ENCODE measurements at regions not wholly inside any gene's neighbourhood (a gene's known extent, or its start where the extent isn't known, plus 50 kb on each side); places are given as distances from the start of the nearest gene placed in this dataset.

GRCh38 chr2:9735335-9735734, 104.5 kb upstream of the YWHAQ start:
- intact Hi-C loops (cut with DNase I), result no loop called here
- no peak for ATAC-seq
- DNase-seq (ENCODE audit: missing footprints), result no peak

GRCh38 chr2:9736021-9736420, 105.2 kb upstream of the YWHAQ start:
- DNase-seq (ENCODE audit: missing footprints), result no peak
- intact Hi-C loops (cut with DNase I), result no loop called here
- no peak for ATAC-seq

GRCh38 chr2:9737053-9737875, 106.0 kb upstream of the TAF1B start:
- intact Hi-C loops (cut with DNase I), result no loop called here
- ATAC-seq (no peak), DNase-seq (ENCODE audit: missing footprints) (no peak)

GRCh38 chr2:9738062-9738461, 105.2 kb upstream of the TAF1B start:
- DNase-seq (ENCODE audit: missing footprints), result no peak
- ATAC-seq, result no peak
- intact Hi-C loops (cut with DNase I), result loop anchor here (2.0 kb wide), 1 partner anchor 107 kb away; the partner anchor contains the start of gene YWHAQ

GRCh38 chr2:9738535-9739496, 104.5 kb upstream of the TAF1B start:
- intact Hi-C loops (cut with DNase I), result loop anchor here (2.0 kb wide), 1 partner anchor 108 kb away; the partner anchor contains the start of gene YWHAQ
- ATAC-seq (peak; percentile 53), DNase-seq (ENCODE audit: missing footprints) (peak; percentile 50)

GRCh38 chr2:9739531-9739964, 103.7 kb upstream of the TAF1B start:
- ATAC-seq (peak; percentile 86), DNase-seq (ENCODE audit: missing footprints) (peak; percentile 88)
- intact Hi-C loops (cut with DNase I), result loop anchor here (2.0 kb wide), 1 partner anchor 109 kb away; the partner anchor contains the start of gene YWHAQ

GRCh38 chr2:9740382-9741073, 102.7 kb upstream of the TAF1B start:
- intact Hi-C loops (cut with DNase I), result no loop called here
- DNase-seq (ENCODE audit: missing footprints) (no peak), ATAC-seq (no peak)

- no peak for DNase-seq (ENCODE audit: missing footprints)
- intact Hi-C loops (cut with DNase I), result no loop called here
- no peak for ATAC-seq
Measured at GRCh38 chr2:9741110-9741509, 102.2 kb upstream of the TAF1B start.

GRCh38 chr2:9742601-9743000, 100.7 kb upstream of the TAF1B start:
- no peak for ATAC-seq
- intact Hi-C loops (cut with DNase I), result no loop called here
- no peak for DNase-seq (ENCODE audit: missing footprints)

GRCh38 chr2:9744256-9745004, 98.8 kb upstream of the TAF1B start:
- intact Hi-C loops (cut with DNase I), result no loop called here
- ATAC-seq, result no peak

GRCh38 chr2:9745153-9745899, 97.9 kb upstream of the TAF1B start:
- ATAC-seq, result no peak
- intact Hi-C loops (cut with DNase I), result no loop called here

More at GRCh38 chr2:9744256-9745004, 98.8 kb upstream of the TAF1B start:
- DNase-seq (ENCODE audit: missing footprints), result peak; percentile 53

GRCh38 chr2:9747396-9747795, 95.9 kb upstream of the TAF1B start:
- DNase-seq (ENCODE audit: missing footprints) (no peak), ATAC-seq (no peak)
- intact Hi-C loops (cut with DNase I), result no loop called here

More at GRCh38 chr2:9745153-9745899, 97.9 kb upstream of the TAF1B start:
- DNase-seq (ENCODE audit: missing footprints), result no peak

- ATAC-seq (no peak), DNase-seq (ENCODE audit: missing footprints) (no peak)
- intact Hi-C loops (cut with DNase I), result no loop called here
Measured at GRCh38 chr2:9748577-9748976, 94.7 kb upstream of the TAF1B start.

GRCh38 chr2:9749546-9750223, 93.6 kb upstream of the TAF1B start:
- no peak for ATAC-seq

GRCh38 chr2:9750224-9751215, 92.8 kb upstream of the TAF1B start:
- DNase-seq (ENCODE audit: missing footprints) (no peak), ATAC-seq (no peak)
- intact Hi-C loops (cut with DNase I), result no loop called here

More at GRCh38 chr2:9749546-9750223, 93.6 kb upstream of the TAF1B start:
- intact Hi-C loops (cut with DNase I), result no loop called here
- no peak for DNase-seq (ENCODE audit: missing footprints)

GRCh38 chr2:9751831-9752230, 91.4 kb upstream of the TAF1B start:
- no peak for DNase-seq (ENCODE audit: missing footprints)
- ATAC-seq, result no peak
- intact Hi-C loops (cut with DNase I), result no loop called here

Data from Right ventricle myocardium inferior (tissue), 1 donor.